GM12878 (cell line): ENCODE measurements at regions not wholly inside any gene's neighbourhood (a gene's known extent, or its start where the extent isn't known, plus 50 kb on each side); places are given as distances from the start of the nearest gene placed in this dataset.

Experiments
- ATAC-seq: fragments of 200-7000 bp; cut with Tn5 transposase; 3 replicates; pipeline ENCODE4 v1.9.1; 2020; ENCODE audit warnings: mild to moderate bottlenecking, moderate library complexity
- BruUV-seq: library from RNA; stranded (reverse); fragments of 400-500 nt; replicated peaks from 2 replicates; lab custom pipeline; 2021; lab: Mats Ljungman, UMichigan
- CTCF ChIA-PET: fragments of 300-600 bp; sonication (Branson Sonifier 250); formaldehyde crosslinking; extraction: SDS; loops from one replicate; lab custom pipeline; 2021; ENCODE audit warnings: inconsistent platforms; lab: Yijun Ruan, JAX
- POLR2A ChIA-PET: fragments of 350-600 bp; formaldehyde crosslinking; extraction: SDS; loops from one replicate; lab custom pipeline; 2021; ENCODE audit warnings: inconsistent platforms; lab: Charles Lee
- RAD21 ChIA-PET: fragments of 300-600 bp; sonication (Branson Sonifier 250); formaldehyde crosslinking; loops from one replicate; lab custom pipeline; 2023; ENCODE audit warnings: antibody characterized with exemption; ENCODE audit not compliant: unreplicated experiment; lab: Charles Lee
- SMC1A ChIA-PET: fragments of 300-600 bp; sonication (Branson Sonifier 250); formaldehyde crosslinking; loops from one replicate; lab custom pipeline; 2023; ENCODE audit not compliant: unreplicated experiment, uncharacterized antibody; lab: Charles Lee
- DNase-seq: peaks from one replicate; pipeline ENCODE4 v3.0.0-alpha.2; 2011; ENCODE audit warnings: low read depth, low spot score
- FAIRE-seq: peaks from 3 replicates; lab custom pipeline; 2011; peaks lifted over from hg19 to GRCh38; lab: Jason Lieb, UNC
- H2AFZ ChIP-seq: 2 replicates; pipeline ENCODE4 v1.6.0; 2011; ENCODE audit warnings: low read depth, low read length, control low read depth; ENCODE audit not compliant: control insufficient read depth
- H3K27ac ChIP-seq: 2 replicates; pipeline ENCODE4 v1.5.1; 2011; ENCODE audit warnings: control low read depth; ENCODE audit not compliant: control insufficient read depth, insufficient read depth
- H3K27me3 ChIP-seq, 2 experiments: replicated peaks in 1 of 2; 2 replicates each; pipeline versions ENCODE4 v1.6.0 to v1.6.1; 2011; ENCODE audit warnings: low read length in 1 of 2; ENCODE audit not compliant: control insufficient read depth in 2 of 2, insufficient read depth in 2 of 2
- H3K36me3 ChIP-seq, 2 experiments: 2 replicates each; pipeline ENCODE4 v1.5.1; 2011; ENCODE audit warnings: low read length in 1 of 2; ENCODE audit not compliant: control insufficient read depth in 2 of 2, insufficient read depth in 2 of 2
- H3K4me1 ChIP-seq: 2 replicates; pipeline ENCODE4 v1.6.1; 2011; ENCODE audit warnings: mild to moderate bottlenecking, low read length, moderate library complexity, mixed read lengths; ENCODE audit not compliant: control insufficient read depth, insufficient read depth
- H3K4me2 ChIP-seq: 2 replicates; pipeline ENCODE4 v1.6.0; 2011; ENCODE audit warnings: control low read depth; ENCODE audit not compliant: control insufficient read depth, insufficient read depth
- H3K4me3 ChIP-seq: fragments of 200-600 bp; sonication (generic); 2 replicates; pipeline ENCODE4 v1.5.1; 2016
- H3K79me2 ChIP-seq: 2 replicates; pipeline ENCODE4 v1.6.0; 2011; ENCODE audit warnings: low read length; ENCODE audit not compliant: control insufficient read depth, insufficient read depth
- H3K9ac ChIP-seq: 2 replicates; pipeline ENCODE4 v1.8.0; 2011; ENCODE audit warnings: low read length, control low read depth, mixed read lengths; ENCODE audit not compliant: control insufficient read depth, insufficient read depth
- H3K9me3 ChIP-seq: replicated peaks from 3 replicates; pipeline ENCODE4 v1.5.1; 2011; ENCODE audit warnings: mild to moderate bottlenecking, low read length; ENCODE audit not compliant: control insufficient read depth, insufficient read depth
- H4K20me1 ChIP-seq: 2 replicates; pipeline ENCODE4 v1.6.0; 2011; ENCODE audit not compliant: control insufficient read depth, insufficient read depth
- ATF7 ChIP-seq: fragments of 450-650 bp; IDR thresholded peaks from 2 replicates; pipeline ENCODE4 v1.6.1; 2016; ENCODE audit warnings: low read depth, mild to moderate bottlenecking
- BHLHE40 ChIP-seq, 2 experiments: fragments of 450-650 bp in 1 of 2; IDR thresholded peaks; 2 replicates each; pipeline ENCODE4 v1.6.1; 2011 to 2017; ENCODE audit warnings: low read depth in 2 of 2, borderline replicate concordance in 1 of 2, improper control_type of control experiment in 1 of 2, low read length in 1 of 2, mild to moderate bottlenecking in 1 of 2
- CBX3 ChIP-seq: fragments of 200-600 bp; sonication (generic); IDR thresholded peaks from 2 replicates; pipeline ENCODE4 v1.6.1; 2016; ENCODE audit warnings: low read depth, borderline replicate concordance
- DPF2 ChIP-seq: fragments of 450-650 bp; IDR thresholded peaks from 2 replicates; pipeline ENCODE4 v1.6.1; 2017; ENCODE audit warnings: mild to moderate bottlenecking
- JUNB ChIP-seq: IDR thresholded peaks from 2 replicates; pipeline ENCODE4 v1.6.1; 2016; ENCODE audit warnings: antibody characterized with exemption, mild to moderate bottlenecking
- KAT2A ChIP-seq: conservative IDR thresholded peaks from 2 replicates; pipeline ENCODE4 v1.6.1; 2011; ENCODE audit warnings: low read depth, low read length; ENCODE audit not compliant: control insufficient read depth
- NR2F1 ChIP-seq: fragments of 450-650 bp; conservative IDR thresholded peaks from 2 replicates; pipeline ENCODE4 v1.6.1; 2017; ENCODE audit warnings: mild to moderate bottlenecking
- RB1 ChIP-seq: fragments of 450-650 bp; formaldehyde crosslinking; IDR thresholded peaks from 2 replicates; pipeline ENCODE4 v1.6.1; 2017; ENCODE audit warnings: mild to moderate bottlenecking, borderline replicate concordance
- SRF ChIP-seq, 2 experiments: IDR thresholded peaks; 2 replicates each; pipeline ENCODE4 v1.6.1; 2011; ENCODE audit warnings: low read depth in 2 of 2, low read length in 2 of 2, mild to moderate bottlenecking in 1 of 2, moderate library complexity in 1 of 2
- SUZ12 ChIP-seq: fragments of 200-600 bp; sonication (generic); IDR thresholded peaks from one replicate; pipeline ENCODE4 v1.6.1; 2018; ENCODE audit warnings: antibody characterized with exemption, mild to moderate bottlenecking; ENCODE audit not compliant: unreplicated experiment
- WGBS: methylation state at CpG from one replicate; pipeline ENCODE4 v1.1.6; 2016; ENCODE audit warnings: low lambda C conversion rate; ENCODE audit not compliant: insufficient replicate concordance, insufficient coverage; ENCODE audit errors: missing lambda C conversion rate; 5-methylcytosine and 5-hydroxymethylcytosine counted together
- in situ Hi-C: fragments of 300-500 bp; cut with MboI; formaldehyde crosslinking; loops from 9 replicates; pipeline ENCODE4 v1.14.3; 2018; ENCODE audit warnings: mixed read lengths
- intact Hi-C: fragments of 100-400 bp; cut with micrococcal nuclease; formaldehyde crosslinking; loops from one replicate; pipeline ENCODE4 v1.14.2; 2022; ENCODE audit not compliant: unreplicated experiment
- TF ChIP-seq, protein P1 (sequence below): fragments of 450-650 bp; IDR thresholded peaks from 2 replicates; pipeline ENCODE4 v1.6.1; 2017; ENCODE audit warnings: borderline replicate concordance
- TF ChIP-seq, protein P2 (sequence below): fragments of 450-650 bp; formaldehyde crosslinking; IDR thresholded peaks from 2 replicates; pipeline ENCODE4 v1.4.0; 2022; ENCODE audit warnings: mild to moderate bottlenecking, moderate library complexity
- TF ChIP-seq, protein P3 (sequence below): fragments of 450-650 bp; IDR thresholded peaks from 2 replicates; pipeline ENCODE4 v1.6.1; 2016; ENCODE audit warnings: mild to moderate bottlenecking

DNA sequence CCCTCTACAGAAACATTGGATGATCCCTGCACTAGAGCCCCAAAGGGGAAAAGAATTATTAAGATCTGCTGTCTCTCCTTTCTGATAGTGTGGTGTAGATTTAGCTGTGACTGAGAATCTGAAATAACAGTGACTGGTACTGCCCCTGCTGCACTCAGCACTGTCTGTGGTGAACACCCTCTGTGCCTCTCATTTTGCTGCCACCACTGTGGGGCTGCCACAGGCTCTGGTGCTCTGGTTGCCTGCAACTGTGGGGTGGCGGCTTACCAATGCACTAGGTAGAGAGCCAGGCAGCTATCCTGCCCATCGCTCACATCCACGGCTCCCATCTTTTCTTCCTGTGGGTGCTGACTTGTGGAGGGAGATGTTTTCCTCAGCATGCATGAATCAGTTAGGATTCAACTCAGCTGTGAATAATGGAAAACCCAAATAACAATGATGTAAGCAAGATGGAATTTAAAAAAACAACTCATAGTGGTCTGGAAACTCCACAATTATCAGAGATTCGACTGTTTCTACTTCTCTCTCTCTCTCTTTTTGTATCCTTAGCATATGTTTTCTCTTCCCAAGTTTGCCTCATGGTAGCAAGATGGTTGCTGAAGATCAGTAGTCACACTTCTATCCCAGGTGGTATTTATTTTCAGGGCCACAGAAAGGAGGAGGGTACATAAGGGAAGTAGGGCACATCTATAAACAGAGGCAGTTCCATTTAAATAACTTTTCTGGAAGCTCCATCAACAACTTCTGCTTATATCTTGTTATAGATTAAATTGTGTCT is 99.8 kb upstream of the DAP start (continued):
- no peak for TF ChIP-seq SRF (IDR thresholded peaks at IDR 0.05; ENCODE audit: low read depth in 2 of 2, low read length in 2 of 2)
- TF ChIP-seq JUNB = no peak

DNA sequence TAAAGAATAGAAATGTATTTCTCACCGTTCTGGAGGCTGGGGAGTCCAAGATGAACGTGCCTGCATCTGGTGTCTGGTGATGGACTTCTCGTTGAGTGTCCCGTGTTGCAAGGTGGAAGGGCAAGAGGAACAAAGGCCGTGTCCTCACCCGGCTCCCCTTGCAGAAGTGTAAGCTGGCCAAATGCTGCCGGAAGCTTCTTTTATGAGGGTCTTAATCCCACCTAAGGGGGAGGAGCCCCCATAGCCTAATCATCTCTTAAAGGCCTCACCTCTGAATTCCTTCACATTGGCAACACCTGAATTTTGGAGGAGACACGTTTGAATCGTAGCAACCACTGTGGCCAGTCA is 99.1 kb upstream of the DAP start:
- WGBS = 32% methylated on average over 9 of the region's 9 CpGs
- no peaks in the 10 kb centered on the region for H3K79me2 ChIP-seq
- SMC1A ChIA-PET = no interaction called here
- H3K4me3 ChIP-seq = no peak overlapping the region
- H3K36me3 ChIP-seq = no peaks in the 10 kb centered on the region
- H3K9ac ChIP-seq = no peak overlapping the region
- no peak for DNase-seq
- FAIRE-seq = no peak
- no peak overlapping the region for H3K4me2 ChIP-seq
- H3K4me1 ChIP-seq = no peaks in the 10 kb centered on the region
- H3K27ac ChIP-seq = no peak overlapping the region
- no peaks in the 10 kb centered on the region for H3K9me3 ChIP-seq
- RAD21 ChIA-PET = no interaction called here
- in situ Hi-C loops (loop anchor here (10.0 kb wide), 1 partner anchor 165 kb away; no protein-coding TSS in a partner anchor), intact Hi-C loops (loop anchor here (5.0 kb wide), 3 partner anchors 127 to 408 kb away; no protein-coding TSS in a partner anchor)
- no peak overlapping the region for H2AFZ ChIP-seq
- no peaks in the 10 kb centered on the region for H4K20me1 ChIP-seq
- POLR2A ChIA-PET = no interaction called here
- ATAC-seq = no peak
- no TSS peak for BruUV-seq
- peaks cover 4 to 6% of the 10 kb centered on the region in 2 experiments; a peak in 3 of 4 replicates for H3K27me3 ChIP-seq
- CTCF ChIA-PET = interaction anchor here (0.9 to 1.2 kb wide), 4 partner anchors 126 to 193 kb away, joined by 3 read pairs; no protein-coding TSS in a partner anchor
- TF ChIP-seq RB1 = no peak
- TF ChIP-seq, protein P1, sequence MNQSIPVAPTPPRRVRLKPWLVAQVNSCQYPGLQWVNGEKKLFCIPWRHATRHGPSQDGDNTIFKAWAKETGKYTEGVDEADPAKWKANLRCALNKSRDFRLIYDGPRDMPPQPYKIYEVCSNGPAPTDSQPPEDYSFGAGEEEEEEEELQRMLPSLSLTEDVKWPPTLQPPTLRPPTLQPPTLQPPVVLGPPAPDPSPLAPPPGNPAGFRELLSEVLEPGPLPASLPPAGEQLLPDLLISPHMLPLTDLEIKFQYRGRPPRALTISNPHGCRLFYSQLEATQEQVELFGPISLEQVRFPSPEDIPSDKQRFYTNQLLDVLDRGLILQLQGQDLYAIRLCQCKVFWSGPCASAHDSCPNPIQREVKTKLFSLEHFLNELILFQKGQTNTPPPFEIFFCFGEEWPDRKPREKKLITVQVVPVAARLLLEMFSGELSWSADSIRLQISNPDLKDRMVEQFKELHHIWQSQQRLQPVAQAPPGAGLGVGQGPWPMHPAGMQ = no peak
- TF ChIP-seq ATF7 = no peak
- TF ChIP-seq, protein P2, sequence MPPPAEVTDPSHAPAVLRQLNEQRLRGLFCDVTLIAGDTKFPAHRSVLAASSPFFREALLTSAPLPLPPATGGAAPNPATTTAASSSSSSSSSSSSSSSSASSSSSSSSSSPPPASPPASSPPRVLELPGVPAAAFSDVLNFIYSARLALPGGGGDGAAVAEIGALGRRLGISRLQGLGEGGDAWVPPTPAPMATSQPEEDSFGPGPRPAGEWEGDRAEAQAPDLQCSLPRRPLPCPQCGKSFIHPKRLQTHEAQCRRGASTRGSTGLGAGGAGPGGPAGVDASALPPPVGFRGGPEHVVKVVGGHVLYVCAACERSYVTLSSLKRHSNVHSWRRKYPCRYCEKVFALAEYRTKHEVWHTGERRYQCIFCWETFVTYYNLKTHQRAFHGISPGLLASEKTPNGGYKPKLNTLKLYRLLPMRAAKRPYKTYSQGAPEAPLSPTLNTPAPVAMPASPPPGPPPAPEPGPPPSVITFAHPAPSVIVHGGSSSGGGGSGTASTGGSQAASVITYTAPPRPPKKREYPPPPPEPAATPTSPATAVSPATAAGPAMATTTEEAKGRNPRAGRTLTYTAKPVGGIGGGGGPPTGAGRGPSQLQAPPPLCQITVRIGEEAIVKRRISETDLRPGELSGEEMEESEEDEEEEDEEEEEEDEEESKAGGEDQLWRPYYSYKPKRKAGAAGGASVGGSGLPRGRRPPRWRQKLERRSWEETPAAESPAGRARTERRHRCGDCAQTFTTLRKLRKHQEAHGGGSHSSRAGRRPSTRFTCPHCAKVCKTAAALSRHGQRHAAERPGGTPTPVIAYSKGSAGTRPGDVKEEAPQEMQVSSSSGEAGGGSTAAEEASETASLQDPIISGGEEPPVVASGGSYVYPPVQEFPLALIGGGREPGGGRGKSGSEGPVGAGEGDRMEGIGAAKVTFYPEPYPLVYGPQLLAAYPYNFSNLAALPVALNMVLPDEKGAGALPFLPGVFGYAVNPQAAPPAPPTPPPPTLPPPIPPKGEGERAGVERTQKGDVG (CRISPR knock-in tag) = no peak
- TF ChIP-seq KAT2A = no peak
- no peak for TF ChIP-seq SUZ12
- TF ChIP-seq, protein P3, sequence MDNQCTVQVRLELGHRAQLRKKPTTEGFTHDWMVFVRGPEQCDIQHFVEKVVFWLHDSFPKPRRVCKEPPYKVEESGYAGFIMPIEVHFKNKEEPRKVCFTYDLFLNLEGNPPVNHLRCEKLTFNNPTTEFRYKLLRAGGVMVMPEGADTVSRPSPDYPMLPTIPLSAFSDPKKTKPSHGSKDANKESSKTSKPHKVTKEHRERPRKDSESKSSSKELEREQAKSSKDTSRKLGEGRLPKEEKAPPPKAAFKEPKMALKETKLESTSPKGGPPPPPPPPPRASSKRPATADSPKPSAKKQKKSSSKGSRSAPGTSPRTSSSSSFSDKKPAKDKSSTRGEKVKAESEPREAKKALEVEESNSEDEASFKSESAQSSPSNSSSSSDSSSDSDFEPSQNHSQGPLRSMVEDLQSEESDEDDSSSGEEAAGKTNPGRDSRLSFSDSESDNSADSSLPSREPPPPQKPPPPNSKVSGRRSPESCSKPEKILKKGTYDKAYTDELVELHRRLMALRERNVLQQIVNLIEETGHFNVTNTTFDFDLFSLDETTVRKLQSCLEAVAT = no peak
- TF ChIP-seq NR2F1 = no peak
- TF ChIP-seq CBX3 = no peak
- TF ChIP-seq DPF2 = no peak
- no peak for TF ChIP-seq BHLHE40 (IDR thresholded peaks at IDR 0.05; ENCODE audit: borderline replicate concordance in 1 of 2, low read depth in 2 of 2, low read length in 1 of 2)
